K562 (cell line): ENCODE measurements at regions not wholly inside any gene's neighbourhood (a gene's known extent, or its start where the extent isn't known, plus 50 kb on each side); places are given as distances from the start of the nearest gene placed in this dataset.

ENCODE experiments used
- ATAC-seq: fragments of 200-7000 bp; cut with Tn5 transposase; 3 replicates; pipeline ENCODE4 v1.9.1; 2020; ENCODE audit warnings: moderate library complexity
- BruUV-seq: library from RNA; stranded (reverse); fragments of 400-500 nt; replicated peaks from 2 replicates; lab custom pipeline; 2021; lab: Mats Ljungman, UMichigan
- CTCF ChIA-PET: fragments of 300-600 bp; formaldehyde crosslinking; extraction: SDS; loops from one replicate; lab custom pipeline; 2021; ENCODE audit warnings: low intra/inter-chr PET ratio; lab: Yijun Ruan, JAX
- POLR2A ChIA-PET: fragments of 300-600, 350-650 bp; sonication (Branson Sonifier 250); formaldehyde crosslinking; extraction: SDS; loops from one replicate; lab custom pipeline; 2021; ENCODE audit warnings: antibody characterized with exemption, inconsistent platforms; lab: Yijun Ruan, JAX
- DNase-seq, 4 experiments: peaks; one replicate each; pipeline versions ENCODE4 v3.0.0 to v3.0.0-alpha.2; 2011 to 2018; ENCODE audit warnings: low spot score in 3 of 4, mixed read lengths in 3 of 4; ENCODE audit errors: extremely low read depth in 1 of 4
- FAIRE-seq: peaks from 2 replicates; lab custom pipeline; 2011; peaks lifted over from hg19 to GRCh38; lab: Jason Lieb, UNC
- H2AFZ ChIP-seq: 2 replicates; pipeline ENCODE4 v1.6.0; 2011; ENCODE audit warnings: low read depth, low read length, control low read depth, inconsistent platforms
- H3K27ac ChIP-seq: fragments of 200-600 bp; 3 replicates; pipeline ENCODE4 v1.8.0; 2011; ENCODE audit warnings: low read depth, mild to moderate bottlenecking, control low read depth, inconsistent platforms, low read length, moderate library complexity, mixed read lengths; ENCODE audit errors: extremely low read depth
- H3K27me3 ChIP-seq, 2 experiments: fragments of 300-600 bp in 1 of 2; 2 replicates in 1 of 2; 3 replicates in 1 of 2; pipeline versions ENCODE4 v1.6.0 to v1.8.0; 2011; ENCODE audit warnings: inconsistent platforms in 2 of 2, low read length in 2 of 2, mild to moderate bottlenecking in 1 of 2, mixed read lengths in 1 of 2, moderate library complexity in 1 of 2; ENCODE audit not compliant: control insufficient read depth in 2 of 2, insufficient read depth in 2 of 2
- H3K36me3 ChIP-seq: fragments of 300-600 bp; 3 replicates; pipeline ENCODE4 v1.8.0; 2011; ENCODE audit warnings: mild to moderate bottlenecking, low read length, inconsistent platforms; ENCODE audit not compliant: control insufficient read depth, insufficient read depth
- H3K4me1 ChIP-seq, 2 experiments: fragments of 200-600 bp in 1 of 2; replicated peaks in 1 of 2; 2 replicates in 1 of 2; 3 replicates in 1 of 2; pipeline versions ENCODE4 v1.5.1 to v1.8.0; 2011; ENCODE audit warnings: inconsistent platforms in 2 of 2, low read length in 2 of 2, mild to moderate bottlenecking in 1 of 2, mixed read lengths in 1 of 2, moderate library complexity in 1 of 2; ENCODE audit not compliant: control insufficient read depth in 2 of 2, insufficient read depth in 2 of 2
- H3K4me2 ChIP-seq: 2 replicates; pipeline ENCODE4 v1.6.1; 2011; ENCODE audit warnings: low read length, control low read depth, inconsistent platforms, mixed read lengths; ENCODE audit not compliant: insufficient read depth
- H3K4me3 ChIP-seq: fragments of 200-600 bp; sonication (generic), shearing (Covaris generic); 2 replicates; pipeline ENCODE4 v1.5.1; 2016; ENCODE audit warnings: control low read depth, inconsistent platforms
- H3K79me2 ChIP-seq: fragments of 200-600 bp; 3 replicates; pipeline ENCODE4 v1.8.0; 2011; ENCODE audit warnings: low read length, inconsistent platforms; ENCODE audit not compliant: control insufficient read depth, insufficient read depth
- H3K9ac ChIP-seq, 2 experiments: 2 replicates each; pipeline versions ENCODE4 v1.6.0 to v1.6.1; 2011; ENCODE audit warnings: low read depth in 2 of 2, low read length in 2 of 2, control low read depth in 1 of 2, inconsistent platforms in 1 of 2, mild to moderate bottlenecking in 1 of 2, mixed read lengths in 1 of 2; ENCODE audit not compliant: insufficient read depth in 1 of 2
- H3K9me1 ChIP-seq: one replicate; pipeline ENCODE4 v1.6.0; 2011; ENCODE audit warnings: inconsistent platforms, mild to moderate bottlenecking, low read length, moderate library complexity; ENCODE audit not compliant: control insufficient read depth, insufficient read depth
- H3K9me3 ChIP-seq: replicated peaks from 2 replicates; pipeline ENCODE4 v1.5.1; 2011; ENCODE audit warnings: low read depth, low read length, inconsistent platforms; ENCODE audit not compliant: control insufficient read depth, insufficient read depth
- H4K20me1 ChIP-seq: replicated peaks from 2 replicates; pipeline ENCODE4 v1.6.1; 2011; ENCODE audit warnings: low read length, inconsistent platforms, mixed read lengths; ENCODE audit not compliant: control insufficient read depth, insufficient read depth
- GATA2 ChIP-seq: sonication (generic); formaldehyde crosslinking; IDR thresholded peaks from 2 replicates; pipeline ENCODE4 v1.4.0; 2020; ENCODE audit warnings: mild to moderate bottlenecking, missing genetic modification reagents
- ID3 ChIP-seq, 2 experiments: fragments of 250-450 bp in 1 of 2; fragments of 450-650 bp in 1 of 2; sonication (Bioruptor Pico) in 1 of 2; IDR thresholded peaks; 2 replicates each; pipeline versions ENCODE4 v1.6.1 to v1.8.0; 2016 to 2021; ENCODE audit warnings: mild to moderate bottlenecking in 2 of 2, moderate library complexity in 2 of 2, missing compliant biosample characterization in 1 of 2, missing genetic modification characterization in 1 of 2
- KHSRP ChIP-seq: fragments of 450-650 bp; IDR thresholded peaks from 2 replicates; pipeline ENCODE4 v1.6.1; 2017
- MTA3 ChIP-seq: fragments of 450-650 bp; formaldehyde crosslinking; IDR thresholded peaks from 2 replicates; pipeline ENCODE4 v1.6.1; 2017; ENCODE audit warnings: mild to moderate bottlenecking, borderline replicate concordance
- NR4A1 ChIP-seq, 2 experiments: fragments of 250-450 bp in 1 of 2; fragments of 450-650 bp in 1 of 2; sonication (Bioruptor Pico) in 1 of 2; IDR thresholded peaks; 2 replicates each; pipeline versions ENCODE4 v1.4.0 to v1.6.1; 2016 to 2020; ENCODE audit warnings: mild to moderate bottlenecking in 2 of 2, missing compliant biosample characterization in 1 of 2, missing genetic modification characterization in 1 of 2, moderate library complexity in 1 of 2
- RFX7 ChIP-seq: fragments of 250-450 bp; sonication (Bioruptor Pico); IDR thresholded peaks from 2 replicates; pipeline ENCODE4 v1.5.1; 2021; ENCODE audit warnings: mild to moderate bottlenecking
- TEAD1 ChIP-seq, 2 experiments: fragments of 450-650 bp in 1 of 2; sonication (generic) in 1 of 2; formaldehyde crosslinking; IDR thresholded peaks; 2 replicates each; pipeline versions ENCODE4 v1.4.0 to v1.8.0; 2020 to 2022; ENCODE audit warnings: mild to moderate bottlenecking in 2 of 2, missing genetic modification reagents in 1 of 2
- U2AF2 ChIP-seq: fragments of 200-400 bp; formaldehyde crosslinking; optimal IDR thresholded peaks from 2 replicates; pipeline ENCODE3; 2017; ENCODE audit warnings: low read depth, mild to moderate bottlenecking, low read length
- WGBS: fragments of 100-300 bp; shearing (Covaris generic); methylation state at CpG from one replicate; pipeline ENCODE4 v1.1.6; 2016; ENCODE audit warnings: low coverage, mixed read lengths; ENCODE audit not compliant: insufficient coverage; ENCODE audit errors: missing lambda C conversion rate; 5-methylcytosine and 5-hydroxymethylcytosine counted together
- in situ Hi-C: fragments of 300-500 bp; cut with MboI; formaldehyde crosslinking; loops from 4 replicates; pipeline ENCODE4 v1.15.0; 2018; ENCODE audit warnings: inconsistent platforms, mixed read lengths
- intact Hi-C: fragments of 100-400 bp; cut with micrococcal nuclease; formaldehyde crosslinking; loops from 2 replicates; pipeline ENCODE4 v1.14.2; 2022
- TF ChIP-seq, protein P1 (sequence below): sonication (generic); formaldehyde crosslinking; IDR thresholded peaks from 2 replicates; pipeline ENCODE4 v1.5.0; 2020; ENCODE audit warnings: missing genetic modification reagents

- TF ChIP-seq RFX7 (CRISPR knock-in tag) (no peak), MTA3 (no peak), ID3 (CRISPR knock-in tag; IDR thresholded peaks at IDR 0.05) (no peak), ID3 (tag; IDR thresholded peaks at IDR 0.05) (no peak), GATA2 (CRISPR knock-in tag) (no peak)
- TF ChIP-seq, protein P1, sequence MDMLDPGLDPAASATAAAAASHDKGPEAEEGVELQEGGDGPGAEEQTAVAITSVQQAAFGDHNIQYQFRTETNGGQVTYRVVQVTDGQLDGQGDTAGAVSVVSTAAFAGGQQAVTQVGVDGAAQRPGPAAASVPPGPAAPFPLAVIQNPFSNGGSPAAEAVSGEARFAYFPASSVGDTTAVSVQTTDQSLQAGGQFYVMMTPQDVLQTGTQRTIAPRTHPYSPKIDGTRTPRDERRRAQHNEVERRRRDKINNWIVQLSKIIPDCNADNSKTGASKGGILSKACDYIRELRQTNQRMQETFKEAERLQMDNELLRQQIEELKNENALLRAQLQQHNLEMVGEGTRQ (CRISPR knock-in tag), result no peak
Measured at GRCh38 chr2:137771064-137771463, 193.2 kb upstream of the HNMT start (continued).

- H3K79me2 ChIP-seq, result no peaks in the 10 kb centered on the region
- H3K27ac ChIP-seq, result no peak overlapping the region
Measured at GRCh38 chr2:137772451-137772850, 191.8 kb upstream of the HNMT start.

More at GRCh38 chr2:137772451-137772850, 191.8 kb upstream of the HNMT start:
- in situ Hi-C loops, result no loop called here
- Histone ChIP-seq H3K9me1 (no peaks in the 10 kb centered on the region), H3K4me1 (no peaks in the 10 kb centered on the region), H3K27me3 (no peaks in the 10 kb centered on the region), H2AFZ (no peak overlapping the region), H3K4me2 (no peak overlapping the region), H3K4me3 (no peak overlapping the region), H3K36me3 (no peaks in the 10 kb centered on the region), H4K20me1 (no peaks in the 10 kb centered on the region), H3K9me3 (no peaks in the 10 kb centered on the region), H3K9ac (no peak overlapping the region)
- TF ChIP-seq KHSRP (no peak), TEAD1 (CRISPR knock-in tag; IDR thresholded peaks at IDR 0.05) (no peak), U2AF2 (no peak), NR4A1 (CRISPR knock-in tag; IDR thresholded peaks at IDR 0.05) (no peak), NR4A1 (tag; IDR thresholded peaks at IDR 0.05) (no peak)
- ATAC-seq, result no peak
- no TSS peak for BruUV-seq
- CTCF ChIA-PET, result no interaction called here
- 2% methylated on average over 3 of the region's 3 CpGs for WGBS
- DNase-seq, result no peak
- FAIRE-seq, result no peak
- intact Hi-C loops, result no loop called here
- POLR2A ChIA-PET, result no interaction called here
